ENCODE measurements at regions not wholly inside any gene's neighbourhood (a gene's known extent, or its start where the extent isn't known, plus 50 kb on each side); places are given as distances from the start of the nearest gene placed in this dataset.
A peak's percentile ranks its signal among the peaks of the same experiment; 100 is the strongest.

- POLR2A ChIA-PET, result interaction anchor here (0.5 to 9.3 kb wide), 3 partner anchors 18 to 1863 kb away, joined by 5 to 89 read pairs (median 5); no protein-coding TSS in a partner anchor
- Mint-ChIP-seq H3K9me3 (no peaks in the 10 kb centered on the region), H3K27me3 (no peaks in the 10 kb centered on the region), H3K27ac (peak overlapping the region in 9 of 10 donors; percentile 85 to 99 (median 97)), H3K36me3 (peaks cover 0 to 2% (median 0%) of the 10 kb centered on the region in 3 donors), H3K4me1 (peaks cover 16 to 51% (median 34%) of the 10 kb centered on the region in 4 donors), H3K4me3 (peak overlapping the region in 9 of 10 donors; percentile 52 to 83 (median 73))
- peak in 1 of 2 donors; percentile 19 for ATAC-seq
- DNase-seq, result no peak
Observed at GRCh38 chr1:8170059-8170835, 144.1 kb upstream of the ERRFI1 start.

- Mint-ChIP-seq H3K4me1 (peaks cover 16 to 52% (median 34%) of the 10 kb centered on the region in 4 donors), H3K27me3 (no peaks in the 10 kb centered on the region), H3K9me3 (no peaks in the 10 kb centered on the region), H3K36me3 (peaks cover 0 to 2% (median 0%) of the 10 kb centered on the region in 3 donors), H3K27ac (peak overlapping the region; percentile 85 to 99 (median 96)), H3K4me3 (peak overlapping the region in 9 of 10 donors; percentile 52 to 83 (median 73))
- DNase-seq (peak in 9 of 10 donors; percentile 11 to 80 (median 63)), ATAC-seq (peak; percentile 97 to 99)
- POLR2A ChIA-PET, result interaction anchor here (0.5 to 9.3 kb wide), 4 partner anchors 17 to 1864 kb away, joined by 4 to 89 read pairs (median 5); no protein-coding TSS in a partner anchor
Observed at GRCh38 chr1:8169364-8170058, 143.4 kb upstream of the ERRFI1 start.

- peaks cover 16 to 53% (median 34%) of the 10 kb centered on the region in 4 donors for H3K4me1 Mint-ChIP-seq
- POLR2A ChIA-PET, result interaction anchor here (1.2 to 9.3 kb wide), 2 partner anchors 16 to 650 kb away, joined by 3 to 89 read pairs; partner anchors contain the start of gene RERE
Observed at GRCh38 chr1:8167936-8168335, 141.8 kb upstream of the ERRFI1 start.

GRCh38 chr1:8166406-8166805 is 140.3 kb upstream of the ERRFI1 start:
- H3K4me1 Mint-ChIP-seq, result peaks cover 14 to 48% (median 38%) of the 10 kb centered on the region in 4 donors
- POLR2A ChIA-PET, result interaction anchor here (9.3 kb wide), 1 partner anchor 14 kb away, joined by 89 read pairs; no protein-coding TSS in a partner anchor

More at GRCh38 chr1:8167936-8168335, 141.8 kb upstream of the ERRFI1 start:
- H3K27ac Mint-ChIP-seq, result peak overlapping the region in 7 of 10 donors; percentile 31 to 89 (median 73)
- no peaks in the 10 kb centered on the region for H3K27me3 Mint-ChIP-seq
- peak overlapping the region in 4 of 10 donors; percentile 19 to 73 (median 22) for H3K4me3 Mint-ChIP-seq
- H3K36me3 Mint-ChIP-seq, result peaks cover 0 to 2% (median 0%) of the 10 kb centered on the region in 3 donors
- ATAC-seq (no peak), DNase-seq (no peak)
- H3K9me3 Mint-ChIP-seq, result no peaks in the 10 kb centered on the region

GRCh38 chr1:8165595-8166360 is 139.7 kb upstream of the ERRFI1 start:
- H3K36me3 Mint-ChIP-seq, result peaks cover 0 to 2% (median 0%) of the 10 kb centered on the region in 3 donors
- H3K4me1 Mint-ChIP-seq, result peaks cover 16 to 46% (median 40%) of the 10 kb centered on the region in 4 donors
- H3K9me3 Mint-ChIP-seq, result no peaks in the 10 kb centered on the region
- DNase-seq (no peak), ATAC-seq (no peak)
- H3K27ac Mint-ChIP-seq, result peak overlapping the region in 3 of 10 donors; percentile 31 to 52 (median 43)
- H3K4me3 Mint-ChIP-seq, result peak overlapping the region in 1 of 10 donors; percentile 8
- peaks cover 1 to 13% (median 5%) of the 10 kb centered on the region in 5 donors for H3K27me3 Mint-ChIP-seq
- POLR2A ChIA-PET, result interaction anchor here (9.3 kb wide), 1 partner anchor 13 kb away, joined by 89 read pairs; no protein-coding TSS in a partner anchor

More at GRCh38 chr1:8166406-8166805, 140.3 kb upstream of the ERRFI1 start:
- Mint-ChIP-seq H3K9me3 (no peaks in the 10 kb centered on the region), H3K36me3 (peaks cover 0 to 2% (median 0%) of the 10 kb centered on the region in 3 donors), H3K27me3 (peaks cover 1 to 9% (median 5%) of the 10 kb centered on the region in 5 donors), H3K27ac (peak overlapping the region in 3 of 10 donors; percentile 3 to 43 (median 31)), H3K4me3 (no peak overlapping the region)
- ATAC-seq, result no peak
- no peak for DNase-seq

GRCh38 chr1:8164670-8165069 is 138.6 kb upstream of the ERRFI1 start:
- Mint-ChIP-seq H3K27ac (no peak overlapping the region), H3K9me3 (no peaks in the 10 kb centered on the region)
- POLR2A ChIA-PET, result interaction anchor here (0.7 to 9.3 kb wide), 4 partner anchors 12 to 1577 kb away, joined by 3 to 89 read pairs (median 4); no protein-coding TSS in a partner anchor

GRCh38 chr1:8163039-8163438 is 136.9 kb upstream of the ERRFI1 start:
- Mint-ChIP-seq H3K4me1 (peaks cover 13 to 32% (median 20%) of the 10 kb centered on the region in 4 donors), H3K27me3 (peaks cover 1 to 14% (median 5%) of the 10 kb centered on the region in 5 donors), H3K4me3 (no peak overlapping the region), H3K27ac (no peak overlapping the region), H3K9me3 (no peaks in the 10 kb centered on the region), H3K36me3 (no peaks in the 10 kb centered on the region)
- POLR2A ChIA-PET, result interaction anchor here (0.7 to 0.8 kb wide), 2 partner anchors 10 to 178 kb away, joined by 4 read pairs; no protein-coding TSS in a partner anchor
- ATAC-seq (no peak), DNase-seq (no peak)

More at GRCh38 chr1:8164670-8165069, 138.6 kb upstream of the ERRFI1 start:
- no peak for DNase-seq
- H3K36me3 Mint-ChIP-seq, result peaks cover 0 to 2% (median 0%) of the 10 kb centered on the region in 3 donors
- H3K27me3 Mint-ChIP-seq, result peaks cover 1 to 13% (median 5%) of the 10 kb centered on the region in 5 donors
- no peak overlapping the region for H3K4me3 Mint-ChIP-seq
- no peak for ATAC-seq
- peaks cover 15 to 40% (median 32%) of the 10 kb centered on the region in 4 donors for H3K4me1 Mint-ChIP-seq

GRCh38 chr1:8162168-8162567 is 136.1 kb upstream of the ERRFI1 start:
- H3K4me3 Mint-ChIP-seq, result no peak overlapping the region
- H3K27ac Mint-ChIP-seq, result peak overlapping the region in 3 of 10 donors; percentile 10 to 78 (median 48)

GRCh38 chr1:8161546-8162105 is 135.5 kb upstream of the ERRFI1 start:
- Mint-ChIP-seq H3K4me1 (peaks cover 3 to 26% (median 17%) of the 10 kb centered on the region in 4 donors), H3K4me3 (no peak overlapping the region), H3K9me3 (no peaks in the 10 kb centered on the region), H3K36me3 (no peaks in the 10 kb centered on the region), H3K27me3 (peaks cover 5 to 28% (median 7%) of the 10 kb centered on the region in 5 donors), H3K27ac (peak overlapping the region in 3 of 10 donors; percentile 10 to 78 (median 48))
- DNase-seq, result no peak
- POLR2A ChIA-PET, result no interaction called here
- no peak for ATAC-seq

More at GRCh38 chr1:8162168-8162567, 136.1 kb upstream of the ERRFI1 start:
- Mint-ChIP-seq H3K36me3 (no peaks in the 10 kb centered on the region), H3K4me1 (peaks cover 7 to 31% (median 17%) of the 10 kb centered on the region in 4 donors), H3K9me3 (no peaks in the 10 kb centered on the region), H3K27me3 (peaks cover 2 to 23% (median 5%) of the 10 kb centered on the region in 5 donors)
- DNase-seq (no peak), ATAC-seq (no peak)
- POLR2A ChIA-PET, result no interaction called here

- Mint-ChIP-seq H3K27me3 (peaks cover 5 to 39% (median 8%) of the 10 kb centered on the region in 5 donors), H3K4me1 (peaks cover 6 to 19% (median 17%) of the 10 kb centered on the region in 4 donors), H3K36me3 (no peaks in the 10 kb centered on the region), H3K4me3 (no peak overlapping the region), H3K27ac (no peak overlapping the region), H3K9me3 (no peaks in the 10 kb centered on the region)
- POLR2A ChIA-PET, result interaction anchor here (0.7 kb wide), 1 partner anchor 8 kb away, joined by 4 read pairs; no protein-coding TSS in a partner anchor
- DNase-seq, result no peak
- ATAC-seq, result no peak
Observed at GRCh38 chr1:8159470-8160024, 133.4 kb upstream of the ERRFI1 start.

GRCh38 chr1:8158995-8159394 is 132.9 kb upstream of the ERRFI1 start:
- Mint-ChIP-seq H3K27ac (no peak overlapping the region), H3K27me3 (peaks cover 5 to 39% (median 8%) of the 10 kb centered on the region in 5 donors), H3K4me1 (peaks cover 10 to 21% (median 19%) of the 10 kb centered on the region in 4 donors), H3K4me3 (no peak overlapping the region), H3K9me3 (no peaks in the 10 kb centered on the region), H3K36me3 (no peaks in the 10 kb centered on the region)
- no peak for ATAC-seq
- DNase-seq, result no peak
- POLR2A ChIA-PET, result no interaction called here
